Liver (tissue), 8 donors: ENCODE measurements at regions not wholly inside any gene's neighbourhood (a gene's known extent, or its start where the extent isn't known, plus 50 kb on each side); places are given as distances from the start of the nearest gene placed in this dataset.

Source experiments
- DNase-seq: peaks from one replicate; pipeline ENCODE4 v3.0.0-alpha.2; 2017; ENCODE audit warnings: low spot score
- H3K27ac ChIP-seq, 2 donors: one replicate each; pipeline ENCODE4 v1.7.0; 2013; ENCODE audit warnings: inconsistent platforms in 2 of 2, low read length in 2 of 2, control low read depth in 1 of 2, low read depth in 1 of 2, mild to moderate bottlenecking in 1 of 2
- H3K27me3 ChIP-seq, 4 donors: one replicate each; pipeline versions ENCODE4 v1.6.1 to v1.7.0; 2013; ENCODE audit warnings: low read length in 3 of 4, inconsistent platforms in 1 of 4, mild to moderate bottlenecking in 1 of 4, moderate library complexity in 1 of 4; ENCODE audit not compliant: control insufficient read depth in 4 of 4, insufficient read depth in 4 of 4
- H3K36me3 ChIP-seq, 4 donors: one replicate each; pipeline versions ENCODE4 v1.6.1 to v1.7.0; 2013; ENCODE audit warnings: low read length in 3 of 4, mild to moderate bottlenecking in 3 of 4, low read depth in 1 of 4, moderate library complexity in 1 of 4; ENCODE audit not compliant: control insufficient read depth in 4 of 4, insufficient read depth in 3 of 4
- H3K4me1 ChIP-seq, 4 donors: one replicate each; pipeline versions ENCODE4 v1.6.1 to v1.7.0; 2013; ENCODE audit warnings: low read length in 3 of 4, mild to moderate bottlenecking in 3 of 4, moderate library complexity in 1 of 4; ENCODE audit not compliant: control insufficient read depth in 4 of 4, insufficient read depth in 4 of 4
- H3K4me3 ChIP-seq, 3 donors: one replicate each; pipeline versions ENCODE4 v1.6.1 to v1.7.0; 2013; ENCODE audit warnings: low read length in 3 of 3, control low read depth in 1 of 3, low read depth in 1 of 3, mild to moderate bottlenecking in 1 of 3
- H3K9ac ChIP-seq, 2 donors: one replicate each; pipeline ENCODE4 v1.7.0; 2013; ENCODE audit warnings: low read length in 2 of 2, mild to moderate bottlenecking in 2 of 2, moderate library complexity in 2 of 2, control low read depth in 1 of 2, low read depth in 1 of 2
- H3K9me3 ChIP-seq, 4 donors: one replicate each; pipeline versions ENCODE4 v1.6.1 to v1.7.0; 2013; ENCODE audit warnings: low read length in 3 of 4; ENCODE audit not compliant: control insufficient read depth in 4 of 4
- CTCF ChIP-seq: fragments of 150-350 bp; IDR thresholded peaks from 2 replicates; pipeline ENCODE4 v1.5.1; 2017; ENCODE audit warnings: improper control_type of control experiment, low read depth, low read length; ENCODE audit not compliant: missing input control
- EGR1 ChIP-seq, 2 donors: IDR thresholded peaks; 2 replicates each; pipeline ENCODE4 v1.6.1; 2016 to 2018; ENCODE audit warnings: antibody characterized with exemption in 2 of 2, low read depth in 2 of 2
- FOXA1 ChIP-seq: IDR thresholded peaks from 2 replicates; pipeline ENCODE4 v1.6.1; 2016; ENCODE audit warnings: antibody characterized with exemption
- GABPA ChIP-seq, 2 donors: IDR thresholded peaks in 1 of 2; conservative IDR thresholded peaks in 1 of 2; 2 replicates each; pipeline ENCODE4 v1.6.1; 2016; ENCODE audit warnings: antibody characterized with exemption in 2 of 2, mild to moderate bottlenecking in 1 of 2, moderate library complexity in 1 of 2
- HNF4A ChIP-seq, 2 donors: conservative IDR thresholded peaks; 2 replicates each; pipeline ENCODE4 v1.6.1; 2016; ENCODE audit warnings: antibody characterized with exemption in 2 of 2, mild to moderate bottlenecking in 2 of 2
- HNF4G ChIP-seq: IDR thresholded peaks from 2 replicates; pipeline ENCODE4 v1.6.1; 2016; ENCODE audit warnings: antibody characterized with exemption
- JUND ChIP-seq, 2 donors: IDR thresholded peaks; 2 replicates each; pipeline ENCODE4 v1.6.1; 2016; ENCODE audit warnings: antibody characterized with exemption in 2 of 2
- NR2F2 ChIP-seq: IDR thresholded peaks from 2 replicates; pipeline ENCODE4 v1.6.1; 2016; ENCODE audit warnings: antibody characterized with exemption
- RAD21 ChIP-seq, 2 donors: IDR thresholded peaks; 2 replicates each; pipeline ENCODE4 v1.6.1; 2016; ENCODE audit warnings: antibody characterized with exemption in 2 of 2, mild to moderate bottlenecking in 2 of 2
- REST ChIP-seq: IDR thresholded peaks from 2 replicates; pipeline ENCODE4 v1.6.1; 2016; ENCODE audit warnings: antibody characterized with exemption, mild to moderate bottlenecking
- RXRA ChIP-seq, 2 donors: IDR thresholded peaks; 2 replicates each; pipeline ENCODE4 v1.6.1; 2017 to 2018; ENCODE audit warnings: antibody characterized with exemption in 2 of 2, mild to moderate bottlenecking in 1 of 2
- SP1 ChIP-seq: IDR thresholded peaks from 2 replicates; pipeline ENCODE4 v1.6.1; 2018; ENCODE audit warnings: antibody characterized with exemption, mild to moderate bottlenecking
- TAF1 ChIP-seq: conservative IDR thresholded peaks from 2 replicates; pipeline ENCODE4 v1.6.1; 2016; ENCODE audit warnings: antibody characterized with exemption, mild to moderate bottlenecking
- ZBTB33 ChIP-seq: IDR thresholded peaks from 2 replicates; pipeline ENCODE4 v1.6.1; 2016; ENCODE audit warnings: antibody characterized with exemption
- whole genome bisulfite sequencing: extraction: QIAGEN DNeasy Blood & Tissue Kit; methylation state at CpG from one replicate; pipeline ENCODE4 v1.1.7; 2013; 5-methylcytosine and 5-hydroxymethylcytosine counted together
- donor health status: healthy.
- donor health status: healthy.
- donor health status: healthy.
- donor health status: healthy.
- donor health status: healthy.

- H3K27me3 ChIP-seq, result peaks cover 0 to 3% (median 0%) of the 10 kb centered on the region in 4 donors
- H3K4me1 ChIP-seq, result no peaks in the 10 kb centered on the region
- WGBS, result 72% methylated on average over 2 of the region's 2 CpGs
These were observed 810.4 kb upstream of the KIF2B start for GRCh38 chr17:53012364-53012763.

GRCh38 chr17:53006006-53006405 lies 816.7 kb upstream of the KIF2B start:
- 59% methylated on average over 1 of the region's 1 CpG for WGBS
- H3K36me3 ChIP-seq, result no peaks in the 10 kb centered on the region
- no peak overlapping the region for H3K4me3 ChIP-seq
- H3K9ac ChIP-seq, result no peak overlapping the region
- H3K4me1 ChIP-seq, result no peaks in the 10 kb centered on the region
- H3K27me3 ChIP-seq, result peaks cover 0 to 3% (median 0%) of the 10 kb centered on the region in 4 donors
- no peak for TF ChIP-seq RXRA (IDR thresholded peaks at IDR 0.05)
- TF ChIP-seq HNF4A (conservative IDR thresholded peaks at IDR 0.05), result no peak
- TF ChIP-seq REST, result no peak
- no peak for TF ChIP-seq HNF4G
- H3K9me3 ChIP-seq, result no peaks in the 10 kb centered on the region
- no peak for DNase-seq
- H3K27ac ChIP-seq, result no peak overlapping the region

More at GRCh38 chr17:53012364-53012763, 810.4 kb upstream of the KIF2B start:
- H3K27ac ChIP-seq, result no peak overlapping the region
- DNase-seq, result no peak
- no peak overlapping the region for H3K9ac ChIP-seq
- no peak for TF ChIP-seq EGR1 (IDR thresholded peaks at IDR 0.05; ENCODE audit: low read depth in 2 of 2)
- TF ChIP-seq ZBTB33, result no peak
- no peak for TF ChIP-seq NR2F2
- H3K9me3 ChIP-seq, result no peaks in the 10 kb centered on the region
- no peak overlapping the region for H3K4me3 ChIP-seq
- H3K36me3 ChIP-seq, result no peaks in the 10 kb centered on the region

GRCh38 chr17:53004902-53005301 lies 817.8 kb upstream of the KIF2B start:
- Histone ChIP-seq H3K36me3 (no peaks in the 10 kb centered on the region), H3K9ac (no peak overlapping the region), H3K4me3 (no peak overlapping the region), H3K9me3 (no peaks in the 10 kb centered on the region), H3K27ac (no peak overlapping the region), H3K27me3 (peaks cover 0 to 3% (median 0%) of the 10 kb centered on the region in 4 donors), H3K4me1 (no peaks in the 10 kb centered on the region)
- no peak for DNase-seq
- TF ChIP-seq RAD21 (IDR thresholded peaks at IDR 0.05) (no peak), REST (no peak), SP1 (no peak), EGR1 (IDR thresholded peaks at IDR 0.05; ENCODE audit: low read depth in 2 of 2) (no peak), RXRA (IDR thresholded peaks at IDR 0.05) (no peak), TAF1 (no peak), GABPA (IDR thresholded peaks at IDR 0.05 in 1 of 2, conservative IDR thresholded peaks at IDR 0.05 in 1 of 2) (no peak), HNF4G (no peak), CTCF (no peak), NR2F2 (no peak), JUND (IDR thresholded peaks at IDR 0.05) (no peak), HNF4A (conservative IDR thresholded peaks at IDR 0.05) (no peak), FOXA1 (no peak), ZBTB33 (no peak)
